ENCODE measurements at regions not wholly inside any gene's neighbourhood (a gene's known extent, or its start where the extent isn't known, plus 50 kb on each side); places are given as distances from the start of the nearest gene placed in this dataset.

DNA sequence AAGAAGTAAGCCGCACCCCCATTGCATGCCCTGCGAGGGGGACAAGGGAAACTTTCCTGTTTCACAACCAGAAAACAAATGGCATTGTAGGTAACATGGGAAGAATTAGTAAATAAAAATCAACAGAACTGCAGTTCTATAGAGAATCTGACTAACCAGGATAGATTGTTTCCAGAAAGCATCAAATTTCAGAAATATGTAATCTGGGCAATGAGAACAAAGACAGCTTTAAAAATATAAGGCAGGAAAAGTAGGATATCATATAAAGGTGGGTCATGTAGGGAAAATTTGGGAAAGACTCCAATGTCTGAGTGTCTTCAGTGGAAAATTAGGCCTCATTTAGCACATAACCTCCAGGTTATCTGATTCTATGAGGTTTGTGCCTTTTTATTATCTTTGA is 58.3 kb upstream of the RANBP6 start:
- H3K27me3 ChIP-seq (ENCODE audit: insufficient read depth, low read length): no peaks in the 10 kb centered on the region
- H3K9ac ChIP-seq (ENCODE audit: low read length): no peak overlapping the region
- no peak overlapping the region for H3K4me2 ChIP-seq (ENCODE audit: low read length)
- no peaks in the 10 kb centered on the region for H3K36me3 Mint-ChIP-seq (ENCODE audit: low read depth, unreplicated experiment)
- no peaks in the 10 kb centered on the region for H3K9me3 ChIP-seq (ENCODE audit: insufficient read depth, low read depth, low read length)
- no peak overlapping the region for H3K4me3 ChIP-seq (ENCODE audit: insufficient read depth, low read depth, low read length)
- no peaks in the 10 kb centered on the region for H3K79me2 ChIP-seq (ENCODE audit: insufficient read depth, low read length)
- H3K4me1 Mint-ChIP-seq (ENCODE audit: low read depth, unreplicated experiment): peaks cover 11% of the 10 kb centered on the region
- no peaks in the 10 kb centered on the region for H3K9me3 Mint-ChIP-seq (ENCODE audit: unreplicated experiment)
- no peak for FAIRE-seq
- TF ChIP-seq CTCF (IDR thresholded peaks at IDR 0.05; ENCODE audit: insufficient read depth, low read depth, low read length) (no peak), EZH2 (IDR thresholded peaks at IDR 0.05; ENCODE audit: insufficient read depth, low read length) (no peak)
- H3K27ac Mint-ChIP-seq (ENCODE audit: unreplicated experiment): no peak overlapping the region
- no peaks in the 10 kb centered on the region for H4K20me1 ChIP-seq (ENCODE audit: insufficient read depth, low read length)
- no peaks in the 10 kb centered on the region for H3K27me3 Mint-ChIP-seq (ENCODE audit: low read depth, unreplicated experiment)
- no peak overlapping the region for H3K4me3 Mint-ChIP-seq (ENCODE audit: unreplicated experiment)
- H2AFZ ChIP-seq (ENCODE audit: low read depth, low read length): no peak overlapping the region
- H3K4me1 ChIP-seq (ENCODE audit: insufficient read depth, low read length): no peaks in the 10 kb centered on the region
- H3K36me3 ChIP-seq (ENCODE audit: insufficient read depth, low read length): no peaks in the 10 kb centered on the region
- DNase-seq (ENCODE audit: low read depth): no peak
- H3K27ac ChIP-seq (ENCODE audit: low read depth, low read length): no peak overlapping the region

DNA sequence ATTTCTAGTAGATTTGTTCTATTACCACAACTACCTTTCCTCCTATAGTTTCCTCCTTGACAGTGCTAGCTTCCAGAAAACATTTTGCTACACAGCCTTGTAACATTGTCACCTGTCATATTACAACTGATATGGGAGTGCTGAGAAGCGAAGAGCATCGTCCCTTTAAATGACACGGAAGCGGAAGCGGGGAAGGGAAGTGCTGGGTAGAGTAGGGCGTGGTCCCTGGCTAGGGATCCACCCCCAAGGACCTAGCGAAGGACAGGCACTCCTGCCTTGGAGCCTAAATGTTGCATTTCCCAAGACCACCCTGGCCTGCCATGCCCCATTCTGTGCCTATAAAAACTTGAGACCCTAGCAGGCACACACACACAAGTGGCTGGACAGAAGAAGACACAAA is 57.4 kb upstream of the RANBP6 start:
- Mint-ChIP-seq H3K36me3 (ENCODE audit: low read depth, unreplicated experiment) (no peaks in the 10 kb centered on the region), H3K4me1 (ENCODE audit: low read depth, unreplicated experiment) (peaks cover 5% of the 10 kb centered on the region), H3K9me3 (ENCODE audit: unreplicated experiment) (no peaks in the 10 kb centered on the region), H3K27ac (ENCODE audit: unreplicated experiment) (no peak overlapping the region), H3K4me3 (ENCODE audit: unreplicated experiment) (no peak overlapping the region), H3K27me3 (ENCODE audit: low read depth, unreplicated experiment) (no peaks in the 10 kb centered on the region)
- no peak overlapping the region for H3K4me3 ChIP-seq (ENCODE audit: insufficient read depth, low read depth, low read length)
- TF ChIP-seq EZH2 (IDR thresholded peaks at IDR 0.05; ENCODE audit: insufficient read depth, low read length) (no peak), CTCF (IDR thresholded peaks at IDR 0.05; ENCODE audit: insufficient read depth, low read depth, low read length) (no peak)
- H3K4me1 ChIP-seq (ENCODE audit: insufficient read depth, low read length): no peaks in the 10 kb centered on the region
- DNase-seq (ENCODE audit: low read depth) (no peak), FAIRE-seq (no peak)
- H3K27me3 ChIP-seq (ENCODE audit: insufficient read depth, low read length): no peaks in the 10 kb centered on the region
- no peaks in the 10 kb centered on the region for H3K79me2 ChIP-seq (ENCODE audit: insufficient read depth, low read length)
- H4K20me1 ChIP-seq (ENCODE audit: insufficient read depth, low read length): no peaks in the 10 kb centered on the region
- no peak overlapping the region for H3K4me2 ChIP-seq (ENCODE audit: low read length)
- no peak overlapping the region for H3K27ac ChIP-seq (ENCODE audit: low read depth, low read length)
- H2AFZ ChIP-seq (ENCODE audit: low read depth, low read length): no peak overlapping the region
- H3K9me3 ChIP-seq (ENCODE audit: insufficient read depth, low read depth, low read length): no peaks in the 10 kb centered on the region
- H3K9ac ChIP-seq (ENCODE audit: low read length): no peak overlapping the region
- H3K36me3 ChIP-seq (ENCODE audit: insufficient read depth, low read length): no peaks in the 10 kb centered on the region

GRCh38 chr9:6072453-6072852 is 57.0 kb upstream of the RANBP6 start:
- Mint-ChIP-seq H3K4me1 (ENCODE audit: low read depth, unreplicated experiment) (peaks cover 5% of the 10 kb centered on the region), H3K4me3 (ENCODE audit: unreplicated experiment) (no peak overlapping the region), H3K36me3 (ENCODE audit: low read depth, unreplicated experiment) (no peaks in the 10 kb centered on the region), H3K27me3 (ENCODE audit: low read depth, unreplicated experiment) (peaks cover 1% of the 10 kb centered on the region), H3K27ac (ENCODE audit: unreplicated experiment) (no peak overlapping the region), H3K9me3 (ENCODE audit: unreplicated experiment) (no peaks in the 10 kb centered on the region)
- Histone ChIP-seq H3K4me1 (ENCODE audit: insufficient read depth, low read length) (no peaks in the 10 kb centered on the region), H2AFZ (ENCODE audit: low read depth, low read length) (no peak overlapping the region), H3K4me3 (ENCODE audit: insufficient read depth, low read depth, low read length) (no peak overlapping the region), H3K27me3 (ENCODE audit: insufficient read depth, low read length) (no peaks in the 10 kb centered on the region), H3K79me2 (ENCODE audit: insufficient read depth, low read length) (no peaks in the 10 kb centered on the region), H3K36me3 (ENCODE audit: insufficient read depth, low read length) (no peaks in the 10 kb centered on the region), H3K9ac (ENCODE audit: low read length) (no peak overlapping the region), H4K20me1 (ENCODE audit: insufficient read depth, low read length) (no peaks in the 10 kb centered on the region), H3K27ac (ENCODE audit: low read depth, low read length) (no peak overlapping the region), H3K9me3 (ENCODE audit: insufficient read depth, low read depth, low read length) (no peaks in the 10 kb centered on the region), H3K4me2 (ENCODE audit: low read length) (no peak overlapping the region)
- DNase-seq (ENCODE audit: low read depth) (no peak), FAIRE-seq (no peak)
- TF ChIP-seq EZH2 (IDR thresholded peaks at IDR 0.05; ENCODE audit: insufficient read depth, low read length) (no peak), CTCF (IDR thresholded peaks at IDR 0.05; ENCODE audit: insufficient read depth, low read depth, low read length) (no peak)
